GM18508 (cell line): ENCODE measurements at regions not wholly inside any gene's neighbourhood (a gene's known extent, or its start where the extent isn't known, plus 50 kb on each side); places are given as distances from the start of the nearest gene placed in this dataset.
"Not testable (repeated sequence)": the region's sequence is repeated elsewhere in the genome, so short reads cannot be mapped to it uniquely, and the experiment has no call there.

Experiments
- ATAC-seq: cut with Tn5 transposase; IDR thresholded peaks from one replicate; pipeline ENCODE4 v1.9.1; 2021; ENCODE audit warnings: moderate number of reproducible peaks; ENCODE audit not compliant: insufficient read depth, unreplicated experiment

GRCh38 chr11:57047610-57048009 is 58.9 kb downstream of the OR5AK2 start:
- no peak for ATAC-seq

GRCh38 chr11:57049749-57050148 is 61.0 kb downstream of the OR5AK2 start:
- ATAC-seq: no peak

- no peak for ATAC-seq
Measured at GRCh38 chr11:57054817-57055216, 66.1 kb downstream of the OR5AK2 start.

GRCh38 chr11:57055744-57056143 is 67.0 kb downstream of the OR5AK2 start:
- no peak for ATAC-seq

DNA sequence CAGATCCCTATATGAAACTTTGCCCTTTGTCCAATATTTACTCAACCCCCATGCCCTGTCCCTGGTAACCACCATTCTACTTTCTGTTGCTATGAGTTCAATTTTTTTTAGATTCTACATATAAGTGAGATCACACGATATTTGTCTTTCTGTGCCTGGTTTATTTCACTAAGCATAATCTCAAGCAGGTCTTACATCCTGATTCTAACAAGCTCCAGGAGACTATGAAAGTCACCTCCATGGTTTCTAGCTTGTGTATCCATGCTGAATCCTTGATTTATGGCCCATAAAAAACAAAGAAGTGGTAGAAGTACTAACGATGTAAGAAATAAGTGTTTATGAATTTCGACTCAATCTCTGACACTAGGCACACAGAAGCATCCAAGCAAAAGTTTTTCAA is 68.0 kb downstream of the OR5AK2 start:
- ATAC-seq: no peak

GRCh38 chr11:57057561-57057960 is 68.8 kb downstream of the OR5AK2 start:
- no peak for ATAC-seq

DNA sequence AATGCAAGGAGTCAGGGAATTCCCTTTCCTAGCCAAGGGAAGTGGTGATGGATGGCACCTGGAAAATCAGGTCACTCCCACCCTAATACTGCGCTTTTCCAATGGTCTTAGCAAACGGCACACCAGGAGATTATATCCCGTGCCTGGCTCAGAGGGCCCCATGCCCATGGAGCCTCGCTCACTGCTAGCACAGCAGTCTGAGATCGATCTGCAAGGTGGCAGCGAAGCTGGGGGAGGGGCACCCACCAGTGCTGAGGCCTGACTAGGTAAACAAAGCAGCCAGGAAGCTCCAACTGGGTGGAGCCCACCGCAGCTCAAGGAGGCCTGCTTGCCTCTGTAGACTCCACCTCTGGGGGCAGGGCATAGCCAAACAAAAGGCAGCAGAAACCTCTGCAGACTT is 74.2 kb downstream of the OR5AK2 start:
- not testable (repeated sequence) for ATAC-seq

DNA sequence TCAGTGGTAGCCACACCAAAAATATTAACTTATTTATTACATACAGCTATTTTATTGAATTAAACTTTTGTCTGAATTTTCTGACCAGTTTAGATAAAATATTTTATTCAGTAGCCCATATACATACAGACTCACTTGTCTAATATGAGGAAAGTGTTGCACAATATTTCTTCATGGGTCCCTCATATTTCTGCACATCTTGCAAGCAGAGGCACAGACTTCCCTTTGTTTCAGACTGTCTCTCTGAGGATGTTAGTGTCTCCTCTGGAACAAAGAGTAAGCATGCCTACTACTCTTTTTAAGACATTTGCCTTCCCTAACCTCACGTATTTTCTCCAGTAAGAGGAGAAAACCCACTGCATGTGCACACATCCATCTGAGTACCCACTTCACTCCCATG is 81.2 kb downstream of the OR5AK2 start:
- ATAC-seq: no peak

DNA sequence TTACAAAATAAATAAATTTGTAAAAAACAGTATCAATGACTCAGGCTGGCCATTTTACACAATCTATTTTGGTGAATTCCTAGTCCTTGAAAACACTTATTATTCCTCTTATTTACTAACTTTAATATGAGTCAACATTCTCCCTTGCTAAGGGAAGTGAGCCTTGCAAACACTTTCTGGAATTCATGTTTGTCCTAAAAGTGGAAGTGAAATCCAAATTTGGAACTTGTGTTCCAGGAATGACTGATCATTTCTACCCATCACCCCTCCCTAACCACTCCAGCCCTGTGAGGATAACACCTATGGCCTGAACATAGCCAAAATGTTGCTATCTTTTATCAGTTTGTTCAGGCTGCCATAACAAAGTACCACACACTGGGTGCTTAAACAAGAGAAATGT is 83.1 kb downstream of the OR5AK2 start:
- no peak for ATAC-seq

DNA sequence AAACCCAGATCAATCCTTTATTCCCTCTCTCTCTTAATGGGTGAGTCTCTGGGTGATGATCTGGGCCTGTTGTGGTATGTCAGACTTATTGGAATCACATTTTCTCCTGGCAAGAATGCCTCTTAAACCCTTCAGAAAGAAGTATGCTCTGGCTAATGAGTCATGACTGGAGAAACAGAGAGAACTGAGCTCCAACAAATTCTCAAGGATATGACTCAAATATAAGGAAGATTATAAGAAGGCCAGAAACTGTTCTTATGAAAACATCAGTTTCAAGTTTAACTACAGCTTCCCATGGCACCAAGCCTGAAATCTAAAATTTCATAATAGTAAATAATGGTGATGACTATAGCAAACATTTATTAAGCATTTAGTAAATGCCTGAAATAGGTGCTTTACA is 83.9 kb downstream of the OR5AK2 start:
- no peak for ATAC-seq

DNA sequence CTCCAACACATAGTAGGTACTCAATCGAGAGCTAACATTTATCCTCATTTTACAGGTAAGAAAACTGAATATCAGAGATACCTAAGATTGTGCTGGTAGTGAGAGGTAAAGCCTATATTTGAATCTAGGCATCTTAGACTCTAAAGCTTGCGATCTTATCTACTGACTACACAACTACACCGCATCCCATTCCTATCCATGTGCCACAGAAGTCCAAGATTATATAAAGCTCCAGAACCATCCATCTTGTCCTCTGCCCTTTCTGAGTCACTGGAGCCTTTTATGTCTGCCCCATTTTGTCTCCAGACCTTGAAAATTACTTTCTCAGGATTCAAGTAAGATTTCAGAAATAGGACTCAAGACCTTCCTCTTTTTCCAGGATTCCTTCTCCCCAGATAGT is 84.4 kb downstream of the OR5AK2 start:
- no peak for ATAC-seq

GRCh38 chr11:57081356-57081755 is 92.6 kb downstream of the OR5AK2 start:
- ATAC-seq: no peak

DNA sequence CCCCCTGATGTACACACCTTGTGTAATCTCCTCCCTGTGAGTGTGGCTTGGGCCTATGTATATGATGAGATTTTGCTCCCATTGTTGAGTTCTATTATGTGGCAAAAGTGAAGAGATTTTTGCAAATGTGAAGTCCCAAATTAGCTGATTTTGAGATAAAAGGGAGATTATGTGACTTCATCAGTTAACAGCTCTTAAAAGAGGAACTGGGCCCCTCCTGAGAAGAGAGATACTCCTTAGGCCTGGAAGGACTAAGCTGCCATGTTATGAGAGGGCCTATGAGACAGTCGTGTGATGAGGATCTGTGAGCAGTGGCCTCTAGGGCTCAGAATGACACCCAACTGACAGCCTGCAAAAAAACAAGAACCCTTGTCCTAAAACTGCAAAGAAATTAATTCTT is 93.4 kb downstream of the OR5AK2 start:
- ATAC-seq: no peak

DNA sequence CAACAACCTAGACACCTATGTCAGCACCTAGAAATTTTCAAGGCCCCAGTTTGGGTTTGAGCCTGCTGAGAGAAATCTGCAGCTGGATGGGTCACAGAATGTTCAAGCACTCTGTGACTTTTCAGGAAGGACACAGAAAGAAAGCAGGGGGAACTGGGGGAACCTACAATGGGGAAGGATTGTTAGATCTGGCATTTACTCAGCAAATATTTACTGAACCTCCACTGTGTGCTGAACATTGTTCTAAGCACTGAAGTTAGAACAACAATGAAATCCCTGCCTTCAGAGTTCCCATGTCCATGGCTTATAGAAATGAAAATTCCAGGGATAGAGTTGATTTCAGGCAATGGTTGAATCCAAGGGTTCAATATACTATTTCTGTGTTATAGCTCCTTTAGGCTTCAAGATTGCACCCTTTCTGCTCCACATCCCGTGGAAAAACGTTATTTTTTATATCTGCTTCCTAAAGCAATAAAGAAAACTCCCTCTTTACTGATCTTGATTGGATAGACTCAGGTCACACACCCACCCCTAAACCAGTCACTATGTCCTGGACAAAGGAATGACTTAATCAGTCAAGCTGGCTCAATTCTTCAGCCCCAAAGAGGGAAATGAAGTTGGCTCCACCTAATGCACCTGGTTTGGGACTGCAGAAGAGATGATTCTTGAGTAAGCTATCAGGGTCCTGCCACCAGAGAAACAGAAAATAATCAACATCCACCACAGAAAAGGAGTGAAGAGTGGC is 95.1 kb downstream of the OR5AK2 start:
- ATAC-seq: no peak

DNA sequence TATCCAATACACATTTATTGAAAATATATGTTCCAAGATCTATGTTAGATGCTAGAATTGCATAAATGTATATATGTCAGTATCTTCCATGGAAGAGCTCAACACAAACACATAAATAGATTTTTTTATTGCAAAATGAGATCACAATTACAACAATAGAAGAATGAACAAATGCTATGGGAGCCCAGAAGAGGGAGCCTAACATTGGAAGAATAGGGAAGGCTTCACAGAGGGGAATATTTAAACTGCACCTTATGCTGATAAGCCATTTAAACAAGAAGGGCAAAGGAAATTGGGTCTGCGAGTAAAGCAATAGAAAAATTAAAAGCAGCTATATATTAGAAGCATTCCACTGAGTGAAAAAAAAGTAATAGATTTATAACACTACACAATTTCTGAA is 96.1 kb upstream of the LRRC55 start:
- ATAC-seq: no peak

DNA sequence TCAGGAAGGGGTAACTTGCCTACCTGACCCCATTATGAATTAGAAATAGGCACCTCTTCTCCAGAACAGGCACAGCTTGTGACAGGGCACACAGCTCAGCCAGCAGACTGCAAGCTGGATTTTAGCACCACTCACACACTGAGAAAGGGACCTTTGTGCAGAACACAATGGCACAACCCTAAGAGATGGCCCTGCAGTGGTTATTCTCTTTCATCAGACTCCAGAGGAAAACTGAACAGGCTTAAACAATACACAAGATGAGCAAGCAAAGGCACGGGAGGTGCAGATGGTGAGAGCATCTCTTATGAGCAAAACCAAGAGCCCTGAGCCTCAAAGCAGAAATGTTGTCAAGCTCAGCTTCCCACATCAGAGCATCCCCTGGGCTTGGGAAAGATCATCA is 93.8 kb upstream of the LRRC55 start:
- no peak for ATAC-seq

- ATAC-seq: no peak
Measured at GRCh38 chr11:57092028-57092698, 89.6 kb upstream of the LRRC55 start.

DNA sequence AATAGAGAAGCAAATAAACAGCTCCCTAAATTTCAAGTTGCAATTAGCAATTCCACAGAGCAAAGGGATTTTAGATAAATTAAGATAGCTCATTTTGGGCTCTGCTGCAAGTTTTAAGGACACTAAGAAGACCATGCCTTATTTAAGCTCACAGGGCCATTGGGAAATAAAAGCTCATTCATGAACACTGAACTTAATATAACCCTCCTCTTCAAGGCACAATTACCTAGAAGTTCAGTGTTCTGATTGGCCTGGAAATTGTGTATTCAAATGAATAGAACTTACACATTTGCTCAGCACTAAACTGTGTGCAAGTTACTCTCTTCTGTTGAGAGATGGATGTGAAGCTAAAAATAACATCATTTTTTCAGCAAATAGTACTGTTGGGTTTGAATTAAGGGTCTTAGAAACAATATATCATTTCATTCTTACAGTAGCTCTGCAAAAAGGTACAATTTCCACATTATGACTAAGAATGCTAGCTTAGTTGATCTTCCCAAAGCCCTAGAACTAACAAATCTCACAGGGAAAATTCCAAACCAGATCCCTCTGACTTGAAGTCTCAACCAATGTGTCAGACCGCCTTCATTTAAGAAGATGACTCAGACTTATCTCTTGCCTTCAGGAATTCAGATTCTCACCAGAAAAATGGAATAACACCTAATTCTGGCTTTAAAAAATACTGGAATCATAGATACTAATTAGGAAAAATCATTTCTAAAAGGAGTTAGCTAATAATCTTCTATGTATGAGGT is 87.4 kb upstream of the LRRC55 start:
- ATAC-seq: no peak

DNA sequence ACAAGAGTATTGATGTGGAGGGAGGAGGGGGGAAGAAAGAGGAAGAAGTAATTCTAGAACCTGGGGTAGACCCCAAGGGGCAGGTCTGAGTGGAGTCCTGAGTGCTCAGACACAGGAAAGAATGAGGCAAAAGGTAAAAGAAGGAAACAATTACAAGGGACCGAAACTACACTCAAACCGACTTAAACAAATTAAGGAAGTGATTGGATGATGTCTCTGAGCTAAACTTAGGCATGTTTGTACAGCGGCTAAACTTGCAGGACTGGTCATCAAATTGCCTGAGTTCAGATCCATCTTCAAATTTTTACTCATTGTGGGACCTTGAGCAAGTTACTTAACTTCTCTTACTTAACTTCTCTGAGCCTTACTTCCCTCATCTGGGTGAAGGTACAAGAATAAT is 86.3 kb upstream of the LRRC55 start:
- no peak for ATAC-seq

- ATAC-seq: no peak
Measured at GRCh38 chr11:57095896-57096295, 85.9 kb upstream of the LRRC55 start.

- no peak for ATAC-seq
Measured at GRCh38 chr11:57097149-57097548, 84.6 kb upstream of the LRRC55 start.
